ENCODE measurements at regions not wholly inside any gene's neighbourhood (a gene's known extent, or its start where the extent isn't known, plus 50 kb on each side); places are given as distances from the start of the nearest gene placed in this dataset.
"Not testable (repeated sequence)": the region's sequence is repeated elsewhere in the genome, so short reads cannot be mapped to it uniquely, and the experiment has no call there.

DNA sequence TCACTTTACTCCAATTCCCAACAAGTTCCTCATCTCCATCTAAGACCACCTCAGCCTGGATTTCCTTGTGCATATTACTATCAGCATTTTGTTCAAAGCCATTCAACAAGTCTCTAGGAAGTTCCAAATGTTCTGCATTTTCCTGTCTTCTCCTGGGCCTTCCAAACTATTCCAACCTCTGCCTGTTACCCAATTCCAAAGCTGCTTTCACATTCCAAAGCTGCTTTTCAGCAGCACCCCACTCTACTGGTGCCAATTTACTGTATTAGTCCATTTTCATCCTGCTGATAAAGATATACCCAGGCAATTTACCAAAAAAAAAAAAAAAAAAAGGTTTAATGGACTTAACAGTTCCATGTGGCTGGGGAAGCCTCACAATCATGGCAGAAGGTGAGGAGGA, 957.1 kb downstream of the TRIB2 start:
- not testable (repeated sequence) for H3K27me3 ChIP-seq (ENCODE audit: low read depth, low read length); H3K9me3 ChIP-seq (ENCODE audit: control insufficient read depth in 1 of 2, low read length in 2 of 2); H3K4me1 ChIP-seq (ENCODE audit: control insufficient read depth in 1 of 2, insufficient read depth in 2 of 2, low read length in 2 of 2); H3K4me3 ChIP-seq (ENCODE audit: low read depth in 1 of 2, low read length in 2 of 2); H3K36me3 ChIP-seq (ENCODE audit: control insufficient read depth in 1 of 2, insufficient read depth in 2 of 2, low read length in 2 of 2); H3K27ac ChIP-seq (ENCODE audit: low read length)

DNA sequence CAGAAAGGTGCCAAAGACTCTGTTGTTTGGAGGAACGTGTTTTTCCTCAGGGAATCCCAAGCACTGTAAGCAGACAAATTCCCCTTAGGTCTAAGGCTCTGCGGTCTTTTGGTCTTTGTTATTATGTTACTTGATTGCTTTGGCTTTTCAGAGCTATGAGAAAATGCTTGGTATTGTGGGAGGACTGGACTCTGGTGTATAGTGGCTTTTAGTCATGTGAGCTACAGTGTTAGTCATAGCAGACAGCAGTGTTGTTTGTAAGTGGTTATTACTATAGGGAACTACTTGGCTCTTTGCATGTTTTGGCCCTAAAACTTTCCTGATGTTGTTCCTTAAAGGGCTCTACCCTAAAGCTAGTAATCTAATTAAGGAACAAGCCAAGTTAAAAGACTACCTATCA, 956.2 kb upstream of the LRATD1 start:
- Histone ChIP-seq H3K4me1 (ENCODE audit: control insufficient read depth in 1 of 2, insufficient read depth in 2 of 2, low read length in 2 of 2) (no peaks in the 10 kb centered on the region), H3K27me3 (ENCODE audit: low read depth, low read length) (no peaks in the 10 kb centered on the region), H3K4me3 (ENCODE audit: low read depth in 1 of 2, low read length in 2 of 2) (no peak overlapping the region), H3K9me3 (ENCODE audit: control insufficient read depth in 1 of 2, low read length in 2 of 2) (no peaks in the 10 kb centered on the region), H3K27ac (ENCODE audit: low read length) (no peak overlapping the region), H3K36me3 (ENCODE audit: control insufficient read depth in 1 of 2, insufficient read depth in 2 of 2, low read length in 2 of 2) (no peaks in the 10 kb centered on the region)

DNA sequence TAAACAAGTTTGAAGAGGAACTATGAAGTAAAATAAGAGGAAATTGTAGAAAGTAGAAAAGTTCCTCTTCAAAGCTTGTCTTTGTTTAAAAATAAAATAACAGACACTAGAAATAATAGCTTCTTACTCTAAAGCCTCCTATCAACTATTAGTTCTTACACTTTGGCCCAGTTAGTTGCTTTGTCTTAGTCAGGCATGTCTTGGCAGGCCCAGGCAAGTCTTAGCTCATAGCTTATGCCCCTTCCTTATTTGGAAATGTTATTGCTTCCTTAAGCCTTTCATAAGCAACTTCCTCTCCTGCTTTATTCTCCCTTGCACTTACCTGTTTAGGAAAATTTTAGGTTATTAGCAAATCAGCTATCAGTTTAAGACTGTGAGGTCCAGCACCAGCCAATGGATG, 950.6 kb upstream of the LRATD1 start:
- Histone ChIP-seq H3K27ac (ENCODE audit: low read length) (no peak overlapping the region), H3K4me1 (ENCODE audit: control insufficient read depth in 1 of 2, insufficient read depth in 2 of 2, low read length in 2 of 2) (peaks cover 0 to 3% of the 10 kb centered on the region in 2 donors), H3K9me3 (ENCODE audit: control insufficient read depth in 1 of 2, low read length in 2 of 2) (peaks cover 0 to 3% of the 10 kb centered on the region in 2 donors), H3K27me3 (ENCODE audit: low read depth, low read length) (no peaks in the 10 kb centered on the region), H3K4me3 (ENCODE audit: low read depth in 1 of 2, low read length in 2 of 2) (no peak overlapping the region), H3K36me3 (ENCODE audit: control insufficient read depth in 1 of 2, insufficient read depth in 2 of 2, low read length in 2 of 2) (no peaks in the 10 kb centered on the region)

DNA sequence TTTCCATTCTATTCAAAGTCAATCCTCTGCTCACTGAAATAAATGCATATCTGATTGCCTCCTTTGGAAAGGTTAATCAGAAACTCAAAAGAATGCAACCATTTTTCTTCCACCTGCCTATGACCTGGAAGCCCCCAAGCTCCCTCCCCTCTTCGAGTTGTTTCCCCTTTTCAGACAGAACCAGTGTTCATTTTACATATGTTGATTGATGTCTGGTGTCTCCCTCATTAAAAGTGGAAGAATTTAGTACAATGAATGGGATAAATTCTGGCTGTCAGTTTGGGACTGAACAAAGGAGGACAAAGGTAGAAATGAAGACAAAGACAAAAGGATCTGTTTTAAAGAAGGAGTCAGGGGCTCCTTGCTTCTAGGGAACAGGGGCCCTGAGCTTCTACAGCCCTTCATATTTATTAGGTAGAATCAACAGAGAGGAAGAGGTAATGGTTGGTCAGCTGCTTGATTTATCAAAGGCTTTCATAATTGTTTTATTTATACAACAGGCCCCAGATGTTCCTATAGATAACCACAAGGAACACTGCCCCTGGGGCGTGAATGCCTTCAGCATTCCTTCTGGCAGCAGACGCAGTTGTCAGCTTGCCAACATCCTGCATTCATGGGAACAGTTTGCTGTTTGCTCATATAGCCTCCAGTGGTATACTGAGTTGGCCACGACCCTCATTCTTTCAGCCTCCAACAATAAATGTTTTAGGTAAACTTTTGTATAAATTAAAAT, 949.8 kb upstream of the LRATD1 start:
- no peak overlapping the region for H3K4me3 ChIP-seq (ENCODE audit: low read depth in 1 of 2, low read length in 2 of 2)
- H3K36me3 ChIP-seq (ENCODE audit: control insufficient read depth in 1 of 2, insufficient read depth in 2 of 2, low read length in 2 of 2), result no peaks in the 10 kb centered on the region
- peaks cover 0 to 5% of the 10 kb centered on the region in 2 donors for H3K9me3 ChIP-seq (ENCODE audit: control insufficient read depth in 1 of 2, low read length in 2 of 2)
- peaks cover 0 to 3% of the 10 kb centered on the region in 2 donors for H3K4me1 ChIP-seq (ENCODE audit: control insufficient read depth in 1 of 2, insufficient read depth in 2 of 2, low read length in 2 of 2)
- H3K27me3 ChIP-seq (ENCODE audit: low read depth, low read length), result no peaks in the 10 kb centered on the region
- H3K27ac ChIP-seq (ENCODE audit: low read length), result no peak overlapping the region

DNA sequence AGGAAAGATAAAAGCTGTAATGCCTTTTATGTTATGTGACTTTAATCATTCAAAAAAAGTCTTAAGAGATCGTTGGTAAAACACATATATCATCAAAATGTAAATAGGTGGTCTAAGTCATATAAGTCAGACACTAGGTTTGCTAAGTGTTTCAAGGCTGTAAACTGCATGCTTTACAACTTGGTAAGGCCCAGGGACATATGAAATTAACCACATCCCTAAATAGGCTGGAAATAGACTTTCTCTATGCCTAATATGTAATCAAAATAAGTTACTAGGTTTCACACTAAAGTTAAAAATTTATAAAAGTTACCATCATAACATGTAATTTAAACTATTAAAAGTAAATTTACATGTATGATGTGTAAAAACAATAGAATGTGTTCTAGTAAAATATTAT, 946.3 kb upstream of the LRATD1 start:
- Histone ChIP-seq H3K27me3 (ENCODE audit: low read depth, low read length) (no peaks in the 10 kb centered on the region), H3K9me3 (ENCODE audit: control insufficient read depth in 1 of 2, low read length in 2 of 2) (peaks cover 3 to 10% of the 10 kb centered on the region in 2 donors), H3K4me3 (ENCODE audit: low read depth in 1 of 2, low read length in 2 of 2) (no peak overlapping the region), H3K4me1 (ENCODE audit: control insufficient read depth in 1 of 2, insufficient read depth in 2 of 2, low read length in 2 of 2) (peaks cover 0 to 3% of the 10 kb centered on the region in 2 donors), H3K27ac (ENCODE audit: low read length) (no peak overlapping the region), H3K36me3 (ENCODE audit: control insufficient read depth in 1 of 2, insufficient read depth in 2 of 2, low read length in 2 of 2) (no peaks in the 10 kb centered on the region)

DNA sequence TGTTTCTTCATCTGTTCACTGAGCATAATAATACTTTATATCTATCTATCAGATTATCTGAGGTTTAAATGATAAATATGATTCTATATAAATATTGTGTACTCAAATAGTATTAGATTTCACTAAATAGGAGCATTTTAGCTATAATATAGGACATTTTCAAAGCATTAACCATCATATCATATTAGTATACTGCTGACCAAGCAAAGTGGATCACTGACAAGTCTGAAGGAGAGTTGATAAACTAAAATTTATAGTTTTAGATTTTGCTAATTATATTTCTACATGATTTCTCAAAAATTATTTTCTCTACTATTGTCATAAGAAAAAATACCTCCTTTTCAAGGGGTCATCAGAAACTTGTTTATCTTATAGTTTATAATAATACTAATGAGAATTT, 937.8 kb upstream of the LRATD1 start:
- no peaks in the 10 kb centered on the region for H3K9me3 ChIP-seq (ENCODE audit: control insufficient read depth in 1 of 2, low read length in 2 of 2)
- H3K4me3 ChIP-seq (ENCODE audit: low read depth in 1 of 2, low read length in 2 of 2), result no peak overlapping the region
- no peaks in the 10 kb centered on the region for H3K36me3 ChIP-seq (ENCODE audit: control insufficient read depth in 1 of 2, insufficient read depth in 2 of 2, low read length in 2 of 2)
- no peaks in the 10 kb centered on the region for H3K27me3 ChIP-seq (ENCODE audit: low read depth, low read length)
- no peaks in the 10 kb centered on the region for H3K4me1 ChIP-seq (ENCODE audit: control insufficient read depth in 1 of 2, insufficient read depth in 2 of 2, low read length in 2 of 2)
- H3K27ac ChIP-seq (ENCODE audit: low read length), result no peak overlapping the region

DNA sequence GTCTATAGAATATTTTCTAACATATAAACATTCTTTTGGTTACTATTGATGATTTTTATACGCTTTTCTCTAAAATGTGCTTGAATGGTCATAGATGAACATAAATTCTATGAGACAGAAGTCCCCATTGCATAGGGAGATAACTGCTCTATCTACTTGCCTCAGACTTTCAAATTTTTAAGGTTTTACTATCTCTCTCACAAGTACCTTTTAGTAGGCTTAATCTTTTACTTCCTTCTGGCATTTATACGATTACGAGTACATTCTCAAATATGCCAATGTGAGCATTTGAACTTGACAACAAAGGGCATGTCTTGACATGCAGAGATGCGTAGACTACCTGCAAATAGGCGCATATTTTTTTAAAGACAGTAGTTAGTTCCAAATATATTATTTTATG, 935.9 kb upstream of the LRATD1 start:
- H3K9me3 ChIP-seq (ENCODE audit: control insufficient read depth in 1 of 2, low read length in 2 of 2), result no peaks in the 10 kb centered on the region
- no peak overlapping the region for H3K4me3 ChIP-seq (ENCODE audit: low read depth in 1 of 2, low read length in 2 of 2)
- no peaks in the 10 kb centered on the region for H3K27me3 ChIP-seq (ENCODE audit: low read depth, low read length)
- H3K4me1 ChIP-seq (ENCODE audit: control insufficient read depth in 1 of 2, insufficient read depth in 2 of 2, low read length in 2 of 2), result no peaks in the 10 kb centered on the region
- no peak overlapping the region for H3K27ac ChIP-seq (ENCODE audit: low read length)
- no peaks in the 10 kb centered on the region for H3K36me3 ChIP-seq (ENCODE audit: control insufficient read depth in 1 of 2, insufficient read depth in 2 of 2, low read length in 2 of 2)

DNA sequence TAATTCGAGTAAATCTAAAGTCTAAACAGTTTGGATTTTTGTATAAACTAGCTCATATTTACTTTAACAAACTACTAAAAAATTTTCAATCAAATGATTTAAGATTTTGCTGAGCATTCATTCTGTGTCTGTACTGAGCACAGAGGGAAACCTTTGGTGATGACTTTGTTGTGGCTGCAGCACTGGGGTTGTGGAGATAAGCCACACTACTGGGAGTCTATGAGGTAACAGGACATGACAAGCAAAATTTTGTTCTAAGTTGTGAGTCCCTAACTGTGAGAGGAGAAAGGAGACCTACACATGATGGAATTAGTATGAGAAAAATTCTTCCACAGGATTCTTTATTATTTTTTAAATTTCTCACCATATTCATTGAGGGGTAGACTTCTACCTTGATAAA, 933.7 kb upstream of the LRATD1 start:
- Histone ChIP-seq H3K36me3 (ENCODE audit: control insufficient read depth in 1 of 2, insufficient read depth in 2 of 2, low read length in 2 of 2) (no peaks in the 10 kb centered on the region), H3K4me3 (ENCODE audit: low read depth in 1 of 2, low read length in 2 of 2) (no peak overlapping the region), H3K27ac (ENCODE audit: low read length) (no peak overlapping the region), H3K27me3 (ENCODE audit: low read depth, low read length) (no peaks in the 10 kb centered on the region), H3K9me3 (ENCODE audit: control insufficient read depth in 1 of 2, low read length in 2 of 2) (no peaks in the 10 kb centered on the region), H3K4me1 (ENCODE audit: control insufficient read depth in 1 of 2, insufficient read depth in 2 of 2, low read length in 2 of 2) (no peaks in the 10 kb centered on the region)

DNA sequence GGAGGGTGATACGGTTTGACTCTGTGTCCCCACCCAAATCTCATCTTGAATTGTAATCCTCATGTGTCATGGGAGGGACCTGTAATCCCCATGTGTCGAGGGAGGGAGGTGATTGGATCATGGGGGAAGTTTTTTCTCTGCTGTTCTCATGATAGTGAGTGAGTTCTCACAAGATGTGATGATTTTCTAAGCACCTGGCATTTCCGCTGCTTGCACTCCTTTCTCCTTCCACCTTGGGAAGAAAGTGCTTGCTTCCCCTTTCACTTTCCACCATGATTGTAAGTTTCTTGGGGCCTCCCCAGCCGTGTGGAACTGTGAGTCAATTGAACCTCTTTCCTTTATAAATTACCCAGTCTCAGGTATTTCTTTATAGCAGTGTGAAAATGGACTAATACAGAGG, 932.6 kb upstream of the LRATD1 start:
- H3K27me3 ChIP-seq (ENCODE audit: low read depth, low read length); H3K27ac ChIP-seq (ENCODE audit: low read length); H3K9me3 ChIP-seq (ENCODE audit: control insufficient read depth in 1 of 2, low read length in 2 of 2); H3K4me1 ChIP-seq (ENCODE audit: control insufficient read depth in 1 of 2, insufficient read depth in 2 of 2, low read length in 2 of 2); H3K4me3 ChIP-seq (ENCODE audit: low read depth in 1 of 2, low read length in 2 of 2); H3K36me3 ChIP-seq (ENCODE audit: control insufficient read depth in 1 of 2, insufficient read depth in 2 of 2, low read length in 2 of 2): not testable (repeated sequence)

DNA sequence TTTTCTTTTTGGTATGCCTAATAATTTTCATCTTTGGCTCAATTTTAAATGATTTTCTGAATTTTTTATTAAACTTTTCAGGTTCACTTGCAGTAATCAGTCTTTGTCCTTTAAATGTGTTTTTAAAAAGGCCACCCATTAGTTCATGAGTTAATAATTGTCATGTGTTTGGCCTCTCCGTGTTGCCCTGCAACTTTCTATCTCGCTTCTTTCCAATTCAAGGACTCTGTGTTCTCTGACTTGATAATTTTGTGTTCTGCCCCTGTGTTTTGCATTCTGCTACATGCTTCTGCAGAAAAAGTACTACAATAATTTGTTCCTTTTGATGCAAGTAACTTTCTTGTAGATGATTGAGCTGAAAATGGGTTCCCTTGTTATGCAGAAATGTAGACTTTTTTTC, 921.4 kb upstream of the LRATD1 start:
- no peaks in the 10 kb centered on the region for H3K36me3 ChIP-seq (ENCODE audit: control insufficient read depth in 1 of 2, insufficient read depth in 2 of 2, low read length in 2 of 2)
- H3K4me3 ChIP-seq (ENCODE audit: low read depth in 1 of 2, low read length in 2 of 2), result no peak overlapping the region
- no peak overlapping the region for H3K27ac ChIP-seq (ENCODE audit: low read length)
- no peaks in the 10 kb centered on the region for H3K4me1 ChIP-seq (ENCODE audit: control insufficient read depth in 1 of 2, insufficient read depth in 2 of 2, low read length in 2 of 2)
- H3K27me3 ChIP-seq (ENCODE audit: low read depth, low read length), result no peaks in the 10 kb centered on the region
- H3K9me3 ChIP-seq (ENCODE audit: control insufficient read depth in 1 of 2, low read length in 2 of 2), result no peaks in the 10 kb centered on the region

DNA sequence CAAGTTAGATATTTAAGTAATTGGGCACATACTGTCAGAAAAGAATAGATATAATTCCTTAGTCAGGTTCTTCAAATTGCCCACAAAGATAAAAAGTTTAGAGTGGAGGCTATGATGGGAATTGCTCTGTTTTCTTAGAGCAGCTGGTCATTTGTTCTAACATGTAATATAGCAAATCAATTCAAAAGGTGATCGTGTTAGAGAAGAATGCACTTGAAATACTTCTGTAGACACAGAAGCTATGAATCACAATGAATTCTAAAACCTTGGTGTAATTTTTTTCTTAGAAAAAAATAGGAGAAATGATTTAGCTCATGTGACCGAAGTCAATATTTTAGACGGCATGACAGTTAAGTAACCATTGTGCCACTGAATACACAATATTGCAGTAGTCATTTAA, 918.1 kb upstream of the LRATD1 start:
- Histone ChIP-seq H3K4me1 (ENCODE audit: control insufficient read depth in 1 of 2, insufficient read depth in 2 of 2, low read length in 2 of 2) (no peaks in the 10 kb centered on the region), H3K36me3 (ENCODE audit: control insufficient read depth in 1 of 2, insufficient read depth in 2 of 2, low read length in 2 of 2) (no peaks in the 10 kb centered on the region), H3K27ac (ENCODE audit: low read length) (no peak overlapping the region), H3K27me3 (ENCODE audit: low read depth, low read length) (no peaks in the 10 kb centered on the region), H3K9me3 (ENCODE audit: control insufficient read depth in 1 of 2, low read length in 2 of 2) (no peaks in the 10 kb centered on the region), H3K4me3 (ENCODE audit: low read depth in 1 of 2, low read length in 2 of 2) (no peak overlapping the region)

DNA sequence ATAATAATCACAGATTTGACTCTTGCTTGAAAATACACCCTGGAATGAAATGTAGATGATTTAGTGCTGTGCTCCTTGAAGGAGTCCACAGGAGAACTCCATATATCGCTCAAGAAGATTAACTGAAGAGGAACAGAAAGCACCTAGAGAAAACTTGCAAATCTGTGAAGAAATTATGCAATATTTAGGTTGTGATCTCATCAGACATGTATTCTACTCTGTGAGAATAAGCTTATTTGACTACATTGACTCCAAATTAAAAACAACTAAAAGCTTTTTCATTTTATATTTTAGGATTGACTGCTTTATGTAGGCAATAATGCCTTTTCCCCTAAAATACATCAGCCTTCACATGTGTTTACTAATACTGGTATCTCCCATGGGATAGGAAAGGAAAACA, 906.6 kb upstream of the LRATD1 start:
- no peaks in the 10 kb centered on the region for H3K27me3 ChIP-seq (ENCODE audit: low read depth, low read length)
- H3K4me3 ChIP-seq (ENCODE audit: low read depth in 1 of 2, low read length in 2 of 2), result no peak overlapping the region
- H3K27ac ChIP-seq (ENCODE audit: low read length), result no peak overlapping the region
- no peaks in the 10 kb centered on the region for H3K9me3 ChIP-seq (ENCODE audit: control insufficient read depth in 1 of 2, low read length in 2 of 2)
- H3K4me1 ChIP-seq (ENCODE audit: control insufficient read depth in 1 of 2, insufficient read depth in 2 of 2, low read length in 2 of 2), result no peaks in the 10 kb centered on the region
- H3K36me3 ChIP-seq (ENCODE audit: control insufficient read depth in 1 of 2, insufficient read depth in 2 of 2, low read length in 2 of 2), result no peaks in the 10 kb centered on the region

All from muscle layer of duodenum (tissue), 2 donors.